GM18861 (cell line): ENCODE measurements at regions not wholly inside any gene's neighbourhood (a gene's known extent, or its start where the extent isn't known, plus 50 kb on each side); places are given as distances from the start of the nearest gene placed in this dataset.

Source experiments
- ATAC-seq: cut with Tn5 transposase; IDR thresholded peaks from one replicate; pipeline ENCODE4 v1.9.1; 2021; ENCODE audit not compliant: unreplicated experiment

GRCh38 chr10:43885842-43886241, 237.2 kb upstream of the ZNF32 start:
- ATAC-seq = no peak

GRCh38 chr10:43885252-43885651, 236.6 kb upstream of the ZNF32 start:
- no peak for ATAC-seq

DNA sequence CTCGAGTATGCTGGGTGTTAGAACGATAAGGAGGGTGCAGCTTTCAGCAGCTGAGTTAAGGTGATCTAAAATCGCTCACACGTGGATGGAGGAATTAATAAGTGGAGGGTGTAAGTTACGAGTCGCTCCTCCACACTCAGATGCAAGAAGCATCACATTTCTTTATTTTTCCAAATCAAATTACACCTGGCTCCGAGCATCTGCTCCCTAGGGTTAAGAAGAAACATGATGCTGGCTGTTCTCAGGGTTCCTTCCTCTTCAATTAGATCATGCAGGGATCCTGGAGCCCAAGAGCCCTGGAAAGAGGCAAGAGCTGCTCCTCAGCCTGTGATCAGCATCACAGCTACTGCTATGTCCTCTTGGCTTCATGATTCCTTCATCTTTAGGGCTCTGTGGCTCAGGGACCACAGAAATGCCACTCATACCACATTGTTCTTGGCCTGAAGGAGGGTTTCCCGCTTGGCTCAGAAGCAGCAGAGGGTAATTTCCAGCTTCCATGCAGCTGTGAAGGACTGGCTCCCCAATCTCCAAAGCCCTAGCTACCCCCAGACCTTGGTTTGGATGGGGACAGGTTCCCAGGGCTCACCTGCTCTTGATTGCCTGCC, 235.9 kb upstream of the ZNF32 start:
- ATAC-seq = no peak

- ATAC-seq = no peak
Measured at GRCh38 chr10:43882711-43883110, 234.0 kb upstream of the ZNF32 start.

GRCh38 chr10:43881657-43882056, 233.0 kb upstream of the ZNF32 start:
- no peak for ATAC-seq

GRCh38 chr10:43880160-43880559, 231.5 kb upstream of the ZNF32 start:
- no peak for ATAC-seq

GRCh38 chr10:43879742-43880141, 231.1 kb upstream of the ZNF32 start:
- ATAC-seq = no peak

- ATAC-seq = no peak
Measured at GRCh38 chr10:43879162-43879561, 230.5 kb upstream of the ZNF32 start.

DNA sequence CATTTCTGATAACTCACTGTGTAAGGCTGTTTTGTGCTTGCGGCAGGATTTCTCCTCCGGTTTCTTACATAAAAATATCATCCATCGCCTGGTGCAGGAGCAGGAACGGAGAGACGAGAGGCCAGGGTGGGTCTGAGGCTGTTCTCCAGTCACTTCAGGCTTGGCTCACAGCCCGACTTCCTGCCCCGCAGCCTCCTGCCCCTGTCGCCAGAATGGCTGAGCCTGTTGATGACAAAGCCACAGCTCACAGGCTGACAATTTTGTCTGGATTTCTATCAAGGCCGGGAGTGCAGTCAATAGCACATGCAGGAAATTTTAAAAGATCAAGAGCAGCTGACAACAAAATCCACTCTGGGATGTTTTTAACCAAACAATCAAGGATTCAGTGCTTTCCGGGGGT, 229.7 kb upstream of the ZNF32 start:
- ATAC-seq = no peak

- ATAC-seq = no peak
Measured at GRCh38 chr10:43876976-43877375, 228.3 kb upstream of the ZNF32 start.

DNA sequence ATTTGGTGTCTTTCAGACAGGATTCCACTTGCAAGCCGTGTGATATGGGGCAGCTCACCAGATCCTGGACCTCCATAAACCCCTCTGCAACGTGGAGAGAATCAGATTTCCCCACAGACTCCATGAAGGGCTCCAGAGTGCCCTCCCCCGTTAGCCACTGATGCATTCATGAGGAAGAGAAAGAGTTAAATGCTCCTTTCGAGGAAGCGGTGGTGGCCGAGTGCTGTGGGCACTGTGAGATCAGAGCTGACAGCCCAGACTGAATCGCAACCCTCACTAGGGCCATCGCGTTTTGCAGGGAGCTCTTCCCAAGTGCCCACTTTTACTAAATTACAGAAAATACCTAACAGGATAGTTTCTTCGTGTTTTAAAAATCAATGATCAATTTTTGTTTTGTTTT, 226.3 kb upstream of the ZNF32 start:
- no peak for ATAC-seq

DNA sequence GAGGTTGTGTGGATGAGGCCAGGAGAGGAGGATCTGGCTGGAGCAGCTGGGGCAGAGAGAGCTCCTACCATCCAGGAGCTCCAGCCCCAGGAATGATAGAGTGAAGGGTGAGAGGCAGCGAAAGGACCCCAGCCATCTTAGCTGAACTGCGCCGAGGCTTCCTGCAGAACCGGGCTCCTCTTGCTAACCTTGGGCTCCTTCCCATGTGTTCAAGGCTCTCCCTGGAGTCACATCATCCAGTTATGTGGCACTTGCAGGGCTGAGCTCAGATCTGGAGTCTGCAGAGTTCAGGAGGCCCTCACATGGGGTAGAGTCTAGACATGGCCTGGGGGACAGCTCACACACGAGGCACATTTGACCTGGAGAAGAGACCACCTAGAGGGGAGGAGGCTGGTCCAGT, 225.0 kb upstream of the ZNF32 start:
- ATAC-seq = no peak

GRCh38 chr10:43872644-43873043, 224.0 kb upstream of the ZNF32 start:
- no peak for ATAC-seq

DNA sequence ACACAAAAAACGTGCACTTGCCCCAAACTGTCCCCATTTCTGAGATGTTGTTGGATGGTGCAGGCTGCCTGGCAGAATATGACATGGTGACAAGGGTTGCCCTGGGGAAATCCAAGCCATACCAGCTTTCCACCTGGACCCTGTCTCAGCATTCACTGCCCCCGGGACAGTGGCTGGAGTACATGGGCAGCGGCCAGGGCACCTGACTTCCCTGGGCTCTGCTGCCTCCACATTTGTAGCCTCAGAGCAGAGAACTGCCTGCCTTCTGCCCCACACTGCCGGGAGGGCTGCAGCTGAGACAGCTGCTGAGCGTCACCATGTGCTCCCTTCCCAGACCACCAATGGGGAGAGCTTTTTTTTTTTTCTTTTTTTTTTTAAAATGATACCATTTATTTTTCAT, 222.9 kb upstream of the ZNF32 start:
- no peak for ATAC-seq

GRCh38 chr10:43870968-43871439, 222.3 kb upstream of the ZNF32 start:
- no peak for ATAC-seq

DNA sequence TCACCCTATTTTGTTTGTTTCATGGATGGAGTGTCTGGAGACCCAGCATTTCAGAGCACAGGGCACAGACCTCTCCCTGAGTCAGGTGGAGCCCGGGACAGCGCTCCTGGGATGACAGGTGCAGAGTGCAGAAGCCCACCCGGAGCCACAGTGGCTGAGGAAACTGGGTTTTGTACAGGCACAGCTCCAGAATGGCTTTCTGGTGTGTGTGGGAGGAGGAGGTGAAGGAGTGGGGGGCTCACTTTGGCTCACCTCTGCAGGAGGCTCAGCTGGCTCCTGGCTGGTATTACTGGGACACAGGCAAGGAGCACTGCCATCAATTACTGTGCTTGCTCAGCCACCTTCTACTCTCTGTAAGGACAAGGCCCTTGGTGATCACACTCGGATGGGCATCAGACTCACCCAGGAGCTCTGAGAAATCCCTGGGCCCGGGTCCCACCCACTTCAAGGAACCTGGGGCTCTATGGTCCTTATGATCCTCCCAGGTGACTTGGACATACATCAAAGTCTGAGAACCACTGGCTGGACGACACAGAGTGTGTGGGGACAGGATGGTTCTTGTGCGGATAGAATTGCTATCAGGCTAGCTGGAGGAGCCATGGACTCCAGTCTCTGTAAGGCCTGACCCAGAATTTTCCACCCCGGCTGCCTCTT, 221.1 kb upstream of the ZNF32 start:
- no peak for ATAC-seq

GRCh38 chr10:43868952-43869351, 220.3 kb upstream of the ZNF32 start:
- ATAC-seq = no peak

GRCh38 chr10:43867667-43868565, 219.2 kb upstream of the ZNF32 start:
- ATAC-seq = no peak

- no peak for ATAC-seq
Measured at GRCh38 chr10:43867113-43867512, 218.4 kb upstream of the ZNF32 start.

DNA sequence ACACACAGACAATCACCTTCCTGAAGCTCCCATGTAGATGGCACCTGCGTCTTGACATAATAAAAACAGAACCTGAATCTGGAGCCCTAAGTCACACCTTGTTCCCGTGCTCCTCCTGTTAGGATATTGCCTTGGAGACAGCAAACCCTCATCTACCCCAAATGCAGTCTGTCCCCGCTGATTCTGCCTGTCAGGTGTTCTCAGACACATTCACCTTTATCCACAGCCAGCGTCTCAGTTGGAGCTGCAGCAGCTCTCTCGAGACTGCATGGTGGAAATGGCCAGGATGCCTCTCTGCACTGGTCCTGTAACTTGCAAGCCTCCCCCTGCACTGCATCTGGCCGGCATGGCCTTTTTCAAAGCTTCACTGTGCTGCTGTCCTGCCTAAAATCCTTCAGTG, 218.0 kb upstream of the ZNF32 start:
- ATAC-seq = no peak

DNA sequence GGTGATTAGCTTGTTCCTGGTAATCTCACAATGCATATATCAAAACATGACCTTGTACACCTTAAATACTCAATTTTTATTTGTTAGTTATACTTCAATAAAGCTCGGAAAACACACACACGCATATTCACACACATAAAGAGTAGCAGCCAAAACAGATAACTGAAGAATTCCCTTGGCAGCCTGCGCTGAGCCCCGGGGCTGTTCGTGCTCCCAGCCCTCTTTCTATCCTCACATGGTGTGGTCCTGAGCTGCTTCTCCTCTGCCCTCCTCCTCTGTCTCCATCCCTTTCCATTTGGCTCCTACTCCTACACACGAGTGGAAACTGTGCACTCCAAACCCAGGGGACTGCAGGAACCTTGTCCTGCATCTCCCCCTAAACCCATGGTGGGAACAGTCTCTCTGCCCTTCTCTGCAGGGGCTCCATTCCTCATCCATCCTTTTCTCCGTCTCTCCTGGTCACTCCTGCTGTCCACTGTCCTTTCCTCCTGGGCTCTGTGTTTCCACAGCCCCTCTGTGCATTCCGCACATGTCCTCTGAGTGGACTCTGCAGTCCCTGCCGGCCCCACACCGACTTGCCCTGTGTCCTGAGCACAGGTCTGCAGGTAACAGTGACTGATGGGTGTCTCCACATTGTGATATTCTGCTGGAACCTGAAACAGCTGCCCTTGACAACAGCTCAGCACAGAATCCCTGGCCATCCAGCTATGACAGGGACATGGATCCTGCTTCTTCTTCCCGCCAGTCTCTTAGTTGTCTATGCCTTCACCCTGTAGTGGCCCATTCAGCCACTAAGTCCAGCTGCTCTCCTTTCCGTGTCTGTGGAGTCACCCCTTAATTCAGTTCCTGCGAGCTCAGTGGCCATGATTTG, 216.8 kb upstream of the ZNF32 start:
- ATAC-seq = no peak
